ENCODE measurements at regions not wholly inside any gene's neighbourhood (a gene's known extent, or its start where the extent isn't known, plus 50 kb on each side); places are given as distances from the start of the nearest gene placed in this dataset.

GRCh38 chr2:42861321-42861720, 68.9 kb upstream of the HAAO start:
- no peak for TF ChIP-seq CTCF (IDR thresholded peaks at IDR 0.05; ENCODE audit: extremely low read depth, insufficient read depth, missing control alignments)
- in situ Hi-C loops (cut with MboI; ENCODE audit: low pct_unique_long_range_greater_than_20kb, low sequenced_read_pairs, unreplicated experiment), result no loop called here
- no peak for DNase-seq (ENCODE audit: low spot score)

- no peak for TF ChIP-seq CTCF (IDR thresholded peaks at IDR 0.05; ENCODE audit: extremely low read depth, insufficient read depth, missing control alignments)
- no peak for DNase-seq (ENCODE audit: low spot score)
- in situ Hi-C loops (cut with MboI; ENCODE audit: low pct_unique_long_range_greater_than_20kb, low sequenced_read_pairs, unreplicated experiment), result no loop called here
Measured at GRCh38 chr2:42860319-42861094, 68.1 kb upstream of the HAAO start.

DNA sequence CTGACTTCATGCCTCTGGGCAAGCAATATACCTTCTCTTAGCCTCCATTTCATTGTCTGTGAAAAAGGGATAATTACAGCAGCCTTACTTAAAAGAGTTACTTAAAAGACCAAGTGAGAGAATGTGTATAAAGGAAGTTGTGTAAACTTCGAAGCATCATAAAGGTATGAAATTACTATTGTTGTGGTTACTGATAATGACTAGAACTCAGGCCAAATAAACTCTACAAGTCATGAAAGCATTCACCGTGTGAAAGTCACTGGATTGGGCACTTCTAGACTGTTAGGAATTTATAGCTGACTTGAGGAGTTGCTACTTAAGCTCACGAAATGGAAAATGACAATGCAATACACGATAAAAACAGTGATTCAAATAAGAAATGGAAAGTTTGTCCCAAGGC, 67.4 kb upstream of the HAAO start:
- in situ Hi-C loops (cut with MboI; ENCODE audit: low pct_unique_long_range_greater_than_20kb, low sequenced_read_pairs, unreplicated experiment), result no loop called here

DNA sequence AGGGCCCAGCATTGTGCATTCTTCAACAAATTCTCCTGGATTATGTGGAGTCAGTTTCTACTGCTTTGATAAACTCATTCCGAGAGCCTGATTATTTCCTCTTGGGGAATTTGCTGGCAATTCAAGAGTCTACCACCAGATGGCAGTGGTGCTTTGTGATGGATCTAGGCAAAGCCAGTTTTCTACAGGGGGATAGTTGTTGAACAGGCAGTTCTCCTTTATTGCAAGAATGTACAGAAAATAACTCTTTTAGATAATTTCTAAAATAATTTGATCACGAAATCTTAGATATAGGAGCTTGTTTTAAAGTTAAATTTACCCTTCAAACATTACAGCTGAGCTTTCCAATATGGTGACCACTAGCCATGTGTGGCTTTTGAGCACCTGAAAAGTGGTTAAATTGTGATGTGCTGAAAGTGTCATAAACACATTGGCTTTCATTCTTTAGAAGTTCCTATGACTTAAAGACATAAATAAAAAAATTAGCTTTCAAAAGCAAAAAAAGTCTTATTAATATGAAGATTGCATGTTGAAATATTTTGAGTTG, 66.7 kb upstream of the HAAO start:
- peak; percentile 86 for TF ChIP-seq CTCF (IDR thresholded peaks at IDR 0.05; ENCODE audit: extremely low read depth, insufficient read depth, missing control alignments)
- in situ Hi-C loops (cut with MboI; ENCODE audit: low pct_unique_long_range_greater_than_20kb, low sequenced_read_pairs, unreplicated experiment), result no loop called here
- DNase-seq (ENCODE audit: low spot score), result peak; percentile 82

More for the DNA sequence above, 67.4 kb upstream of the HAAO start:
- DNase-seq (ENCODE audit: low spot score), result no peak
- TF ChIP-seq CTCF (IDR thresholded peaks at IDR 0.05; ENCODE audit: extremely low read depth, insufficient read depth, missing control alignments), result no peak

DNA sequence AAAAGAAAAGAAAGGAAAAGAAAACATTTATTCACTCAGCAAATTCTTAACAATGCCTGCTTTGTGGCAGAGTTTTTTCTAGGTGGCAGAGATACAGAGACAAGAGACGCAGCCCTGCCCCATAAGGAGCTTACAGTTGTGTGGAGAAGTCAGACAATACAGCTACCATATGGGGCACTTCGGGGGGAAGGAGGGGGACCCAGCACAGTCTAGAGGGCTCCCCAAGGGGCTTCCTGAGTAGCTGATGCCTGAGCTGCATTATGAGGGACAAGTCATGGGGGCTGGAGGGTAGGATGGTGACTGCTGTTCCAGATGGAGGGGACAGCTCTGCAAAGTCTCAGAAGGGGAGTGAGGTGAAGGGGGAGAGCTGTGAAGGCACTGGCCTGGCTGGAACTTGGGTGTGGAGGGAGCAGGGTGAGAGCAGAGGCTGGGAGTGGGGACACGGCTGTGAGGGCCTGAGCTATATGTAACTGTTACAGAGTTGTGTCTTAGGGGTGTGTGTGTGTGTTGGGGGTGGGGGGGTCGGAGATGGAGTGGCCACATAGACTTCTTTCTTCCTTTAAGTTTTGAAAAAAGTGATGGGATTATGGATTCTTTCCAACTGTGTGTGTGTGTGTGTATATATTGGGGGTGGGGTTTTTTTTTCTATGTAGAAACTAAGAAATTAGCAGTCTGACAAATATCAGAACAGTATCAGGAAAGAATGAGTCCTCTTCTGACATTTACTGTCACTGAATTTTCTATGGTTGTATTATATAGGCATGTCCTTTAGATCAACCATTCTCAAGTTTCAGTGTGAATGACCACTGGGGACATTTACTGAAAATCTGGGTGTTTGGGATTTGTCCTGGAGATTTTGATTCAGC, 66.0 kb upstream of the HAAO start:
- TF ChIP-seq CTCF (IDR thresholded peaks at IDR 0.05; ENCODE audit: extremely low read depth, insufficient read depth, missing control alignments), result no peak
- in situ Hi-C loops (cut with MboI; ENCODE audit: low pct_unique_long_range_greater_than_20kb, low sequenced_read_pairs, unreplicated experiment), result no loop called here
- no peak for DNase-seq (ENCODE audit: low spot score)

DNA sequence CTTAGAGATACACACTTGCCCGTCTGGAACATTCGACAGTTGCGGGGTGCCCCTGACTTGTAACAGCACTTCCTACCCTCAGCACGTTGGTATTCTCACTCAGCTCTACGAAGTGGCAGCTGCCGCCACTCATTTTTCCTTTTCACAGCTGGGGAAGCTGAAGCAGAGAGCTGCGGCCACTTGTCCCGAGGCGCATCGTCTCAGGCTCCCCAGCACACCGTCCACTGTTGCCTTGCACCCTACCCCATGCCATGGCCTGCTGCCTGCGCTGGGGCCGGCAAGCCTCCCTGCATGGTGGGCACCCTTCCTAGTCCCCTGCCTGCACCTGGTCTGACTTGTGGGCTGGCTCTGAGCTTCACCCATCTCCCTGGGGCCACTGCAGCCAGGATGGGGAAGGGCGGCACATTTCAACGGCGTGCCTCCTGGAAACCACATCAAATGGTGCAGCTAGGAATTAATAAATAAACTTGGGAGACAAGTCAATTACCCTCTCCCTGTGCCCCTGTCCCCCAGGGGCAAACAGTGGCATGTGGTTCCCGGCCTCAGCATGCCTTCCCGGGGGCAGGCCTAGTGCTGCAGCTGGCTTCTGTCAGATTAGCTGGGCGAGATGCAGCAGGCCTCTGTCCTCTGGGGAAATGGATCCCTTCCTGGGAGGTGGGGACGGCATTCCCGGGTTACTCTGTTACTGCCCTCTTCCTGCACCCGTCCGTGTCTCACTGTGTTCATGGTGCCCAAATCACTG, 64.7 kb upstream of the HAAO start:
- no peak for DNase-seq (ENCODE audit: low spot score)
- TF ChIP-seq CTCF (IDR thresholded peaks at IDR 0.05; ENCODE audit: extremely low read depth, insufficient read depth, missing control alignments), result no peak
- in situ Hi-C loops (cut with MboI; ENCODE audit: low pct_unique_long_range_greater_than_20kb, low sequenced_read_pairs, unreplicated experiment), result no loop called here
